Breast epithelium (tissue), 4 donors: ENCODE measurements at regions not wholly inside any gene's neighbourhood (a gene's known extent, or its start where the extent isn't known, plus 50 kb on each side); places are given as distances from the start of the nearest gene placed in this dataset.
A peak's percentile ranks its signal among the peaks of the same experiment; 100 is the strongest.

Experiments used
- DNase-seq, 2 donors: peaks; one replicate each; pipeline ENCODE4 v3.0.0-alpha.2; 2019; ENCODE audit warnings: low spot score in 2 of 2
- H3K27ac ChIP-seq, 2 donors: fragments of 200-600 bp; sonication (generic) in 1 of 2; one replicate each; pipeline ENCODE4 v1.5.1; 2016 to 2019; ENCODE audit warnings: mild to moderate bottlenecking in 1 of 2
- H3K27me3 ChIP-seq, 2 donors: fragments of 200-600 bp; sonication (generic) in 1 of 2; one replicate each; pipeline versions ENCODE4 v1.5.1 to v1.6.0; 2017 to 2019; ENCODE audit warnings: control low read depth in 1 of 2, mild to moderate bottlenecking in 1 of 2
- H3K36me3 ChIP-seq: fragments of 200-600 bp; one replicate; pipeline ENCODE4 v1.5.1; 2019
- H3K4me1 ChIP-seq, 2 donors: fragments of 200-600 bp; sonication (generic); one replicate each; pipeline ENCODE4 v1.5.1; 2016 to 2019; ENCODE audit warnings: control low read depth in 1 of 2
- H3K4me3 ChIP-seq, 3 donors: fragments of 200-600 bp; sonication (generic); 1 replicate in 2 of 3; 2 replicates in 1 of 3; pipeline ENCODE4 v1.5.1; 2016 to 2019; ENCODE audit warnings: mild to moderate bottlenecking in 3 of 3, moderate library complexity in 2 of 3
- H3K9me3 ChIP-seq, 2 donors: fragments of 200-600 bp; sonication (generic) in 1 of 2; one replicate each; pipeline ENCODE4 v1.5.1; 2016 to 2019; ENCODE audit warnings: control low read depth in 1 of 2
- POLR2A ChIP-seq: fragments of 450-650 bp; IDR thresholded peaks from one replicate; pipeline ENCODE4 v1.6.1; 2016; ENCODE audit warnings: antibody characterized with exemption, mild to moderate bottlenecking, moderate library complexity
- POLR2AphosphoS5 ChIP-seq, 3 donors: sonication (generic); formaldehyde crosslinking; IDR thresholded peaks; one replicate each; pipeline ENCODE4 v1.6.1; 2017; ENCODE audit warnings: antibody characterized with exemption in 3 of 3
- intact Hi-C: fragments of 100-400 bp; cut with DNase I; formaldehyde crosslinking; loops from one replicate; pipeline ENCODE4 v1.15.1; 2023; ENCODE audit warnings: low total_unique reads
- TF ChIP-seq, protein P1 (sequence below), 3 donors: fragments of 450-650 bp; IDR thresholded peaks; one replicate each; pipeline ENCODE4 v1.5.1; 2016 to 2017; ENCODE audit warnings: antibody characterized with exemption in 3 of 3, mild to moderate bottlenecking in 3 of 3, moderate library complexity in 3 of 3

DNA sequence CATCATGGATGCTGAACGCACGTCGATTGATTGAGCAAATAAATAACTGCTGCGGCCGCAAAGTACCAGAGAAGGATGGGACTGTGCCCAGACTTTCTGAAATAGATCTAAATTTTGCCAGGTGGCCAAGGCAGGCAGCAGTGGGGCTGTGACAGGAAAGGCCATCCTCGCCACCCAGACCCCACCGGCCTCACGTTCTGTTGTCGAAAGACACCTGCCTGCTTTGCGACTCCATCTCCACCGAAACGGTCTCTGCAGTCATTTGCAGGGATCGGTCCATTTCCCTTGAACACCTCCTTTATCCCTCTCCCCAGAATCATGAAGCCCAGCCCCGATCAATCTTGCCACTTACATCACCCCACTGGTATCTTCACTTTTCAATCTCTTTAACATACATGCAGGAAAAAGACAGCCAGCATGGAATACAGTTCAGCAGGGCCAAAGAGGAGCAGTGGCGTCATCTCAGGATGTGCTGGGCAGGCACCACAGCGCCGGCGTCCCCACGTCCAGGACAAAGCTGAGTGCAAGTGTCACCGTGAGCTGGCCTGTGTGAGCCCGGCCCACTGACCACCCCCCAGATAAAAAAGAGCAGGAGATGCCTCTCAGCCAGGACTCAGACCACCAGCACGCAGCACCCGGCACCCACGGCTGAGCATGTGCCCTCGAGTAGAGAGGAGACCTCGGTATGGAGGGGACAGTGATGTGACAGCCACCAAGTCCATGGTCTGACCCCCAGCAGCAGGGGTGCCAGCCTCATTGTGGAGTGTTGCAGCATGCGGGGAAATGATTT is 610.3 kb downstream of the TBC1D22A start:
- intact Hi-C loops: no loop called here
- H3K4me3 ChIP-seq: no peak overlapping the region
- H3K9me3 ChIP-seq: no peaks in the 10 kb centered on the region
- H3K27me3 ChIP-seq: peaks cover 0 to 59% of the 10 kb centered on the region in 2 donors
- no peak overlapping the region for H3K27ac ChIP-seq
- DNase-seq: peak in 1 of 2 donors; percentile 49
- no peaks in the 10 kb centered on the region for H3K36me3 ChIP-seq
- no peaks in the 10 kb centered on the region for H3K4me1 ChIP-seq
- TF ChIP-seq POLR2A (no peak), POLR2AphosphoS5 (IDR thresholded peaks at IDR 0.05) (no peak)
- TF ChIP-seq, protein P1, sequence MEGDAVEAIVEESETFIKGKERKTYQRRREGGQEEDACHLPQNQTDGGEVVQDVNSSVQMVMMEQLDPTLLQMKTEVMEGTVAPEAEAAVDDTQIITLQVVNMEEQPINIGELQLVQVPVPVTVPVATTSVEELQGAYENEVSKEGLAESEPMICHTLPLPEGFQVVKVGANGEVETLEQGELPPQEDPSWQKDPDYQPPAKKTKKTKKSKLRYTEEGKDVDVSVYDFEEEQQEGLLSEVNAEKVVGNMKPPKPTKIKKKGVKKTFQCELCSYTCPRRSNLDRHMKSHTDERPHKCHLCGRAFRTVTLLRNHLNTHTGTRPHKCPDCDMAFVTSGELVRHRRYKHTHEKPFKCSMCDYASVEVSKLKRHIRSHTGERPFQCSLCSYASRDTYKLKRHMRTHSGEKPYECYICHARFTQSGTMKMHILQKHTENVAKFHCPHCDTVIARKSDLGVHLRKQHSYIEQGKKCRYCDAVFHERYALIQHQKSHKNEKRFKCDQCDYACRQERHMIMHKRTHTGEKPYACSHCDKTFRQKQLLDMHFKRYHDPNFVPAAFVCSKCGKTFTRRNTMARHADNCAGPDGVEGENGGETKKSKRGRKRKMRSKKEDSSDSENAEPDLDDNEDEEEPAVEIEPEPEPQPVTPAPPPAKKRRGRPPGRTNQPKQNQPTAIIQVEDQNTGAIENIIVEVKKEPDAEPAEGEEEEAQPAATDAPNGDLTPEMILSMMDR (IDR thresholded peaks at IDR 0.05): no peak

DNA sequence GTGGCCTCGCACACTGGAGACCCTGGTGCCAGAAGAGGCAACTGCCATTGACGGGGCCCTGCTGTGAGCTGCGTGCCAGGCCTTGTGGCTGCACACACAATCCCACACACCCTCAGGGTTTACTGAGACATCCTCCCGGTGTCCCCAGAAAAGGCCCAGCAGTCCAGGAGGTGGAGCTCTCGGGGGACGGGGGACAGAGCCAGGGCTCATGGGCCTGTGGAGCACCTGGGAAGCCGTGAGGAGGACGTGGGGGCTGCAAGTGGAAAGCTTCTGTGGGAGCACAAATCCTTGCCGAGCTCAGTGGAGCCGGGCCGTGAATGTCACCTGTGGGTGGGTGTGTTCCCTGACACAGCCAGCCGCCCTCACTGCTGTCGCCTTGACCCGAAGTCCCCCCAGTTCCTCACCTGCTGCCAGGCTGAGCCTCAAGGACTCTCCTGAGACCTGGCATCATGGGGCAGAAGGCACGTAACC is 609.7 kb downstream of the TBC1D22A start:
- no peaks in the 10 kb centered on the region for H3K9me3 ChIP-seq
- H3K36me3 ChIP-seq: no peaks in the 10 kb centered on the region
- no peaks in the 10 kb centered on the region for H3K4me1 ChIP-seq
- intact Hi-C loops: no loop called here
- H3K27me3 ChIP-seq: peaks cover 0 to 64% of the 10 kb centered on the region in 2 donors
- H3K27ac ChIP-seq: no peak overlapping the region
- H3K4me3 ChIP-seq: no peak overlapping the region
- no peak for DNase-seq
- TF ChIP-seq POLR2AphosphoS5 (IDR thresholded peaks at IDR 0.05): no peak
- no peak for TF ChIP-seq POLR2A
- TF ChIP-seq, protein P1 (IDR thresholded peaks at IDR 0.05): no peak

DNA sequence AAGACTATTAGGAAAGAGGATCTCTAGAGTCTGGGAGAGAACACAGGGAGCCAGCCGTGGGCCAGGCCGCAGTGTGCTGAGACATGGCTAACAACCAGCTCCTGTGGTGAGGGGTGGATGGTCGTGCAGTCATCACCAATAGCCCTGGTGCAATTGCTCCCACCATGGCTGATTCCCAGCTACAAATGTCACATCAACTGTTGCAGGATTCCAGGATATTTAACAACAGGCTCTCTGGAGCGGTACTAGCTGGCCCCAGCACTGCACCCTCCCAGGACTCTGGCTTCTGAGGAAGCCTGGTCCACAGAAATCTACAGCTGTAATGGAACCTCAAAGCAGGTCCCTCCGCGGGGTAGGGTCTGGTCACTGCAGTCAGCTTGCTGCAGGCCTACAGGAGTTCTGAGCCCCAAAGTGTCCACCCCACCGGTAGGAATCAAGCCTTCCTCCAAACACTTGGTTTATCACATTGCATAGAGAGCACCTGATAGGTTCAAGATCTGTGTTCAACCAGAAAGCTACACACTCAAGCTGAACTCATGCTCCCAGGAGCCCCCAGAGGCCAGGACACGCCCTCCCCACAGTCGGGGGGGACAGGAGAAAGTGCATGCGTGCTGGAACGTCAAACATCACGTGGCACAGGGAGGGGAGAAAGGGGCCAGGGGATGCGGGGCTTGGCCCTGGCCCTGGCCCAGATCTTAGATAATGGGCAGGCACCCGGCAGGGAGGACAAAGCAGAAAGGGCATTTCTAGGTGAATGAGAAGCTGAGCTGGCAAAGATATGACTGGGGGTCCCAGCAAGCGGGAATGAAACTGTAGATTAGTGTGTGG is 609.0 kb downstream of the TBC1D22A start:
- H3K4me3 ChIP-seq: no peak overlapping the region
- no peaks in the 10 kb centered on the region for H3K9me3 ChIP-seq
- no peaks in the 10 kb centered on the region for H3K4me1 ChIP-seq
- peaks cover 0 to 62% of the 10 kb centered on the region in 2 donors for H3K27me3 ChIP-seq
- no peak for TF ChIP-seq POLR2AphosphoS5 (IDR thresholded peaks at IDR 0.05)
- TF ChIP-seq, protein P1 (IDR thresholded peaks at IDR 0.05): no peak
- TF ChIP-seq POLR2A: no peak
- H3K36me3 ChIP-seq: no peaks in the 10 kb centered on the region
- H3K27ac ChIP-seq: no peak overlapping the region
- intact Hi-C loops: no loop called here
- no peak for DNase-seq

DNA sequence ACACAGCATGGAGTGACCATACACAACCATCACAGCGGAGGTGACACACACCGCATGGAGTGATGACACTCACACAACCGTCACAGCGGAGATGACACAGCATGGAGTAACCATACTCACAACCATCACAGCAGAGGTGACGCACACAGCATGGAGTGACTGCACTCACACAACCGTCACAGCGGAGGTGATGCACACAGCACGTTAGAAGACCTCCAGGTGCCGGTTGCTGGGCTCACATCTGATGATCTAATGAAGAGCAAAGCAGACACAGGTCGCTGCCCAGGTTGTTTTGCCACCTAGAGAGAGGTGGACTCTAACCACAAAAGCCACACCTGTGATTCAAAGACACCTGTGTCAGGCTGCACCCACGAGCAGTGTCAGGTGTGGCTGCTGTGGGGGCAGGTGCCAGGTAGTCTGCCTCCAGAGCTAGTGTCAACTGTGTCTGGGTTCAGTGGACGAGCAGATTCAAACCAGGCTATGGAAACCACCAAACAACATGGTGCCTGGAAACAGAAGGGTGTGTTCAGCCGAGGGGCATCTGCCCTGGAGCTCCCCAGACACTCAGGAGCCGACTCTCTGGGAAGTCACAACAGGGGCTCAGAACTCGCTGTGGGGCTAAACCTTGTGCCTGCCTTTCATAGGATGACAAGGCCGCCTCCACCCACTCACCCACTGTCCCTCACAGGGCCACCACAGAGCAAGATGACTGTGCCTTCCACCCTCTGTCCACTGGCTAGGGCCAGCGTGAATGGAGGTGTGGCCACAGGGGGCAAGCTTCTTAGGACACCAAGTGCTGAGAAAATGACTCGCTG is 608.2 kb downstream of the TBC1D22A start:
- no peak for DNase-seq
- peaks cover 0 to 64% of the 10 kb centered on the region in 2 donors for H3K27me3 ChIP-seq
- no peaks in the 10 kb centered on the region for H3K4me1 ChIP-seq
- no peak for TF ChIP-seq POLR2A
- TF ChIP-seq POLR2AphosphoS5 (IDR thresholded peaks at IDR 0.05): no peak
- TF ChIP-seq, protein P1 (IDR thresholded peaks at IDR 0.05): no peak
- intact Hi-C loops: no loop called here
- H3K27ac ChIP-seq: no peak overlapping the region
- no peaks in the 10 kb centered on the region for H3K9me3 ChIP-seq
- H3K4me3 ChIP-seq: no peak overlapping the region
- H3K36me3 ChIP-seq: no peaks in the 10 kb centered on the region
